ENCODE measurements at regions not wholly inside any gene's neighbourhood (a gene's known extent, or its start where the extent isn't known, plus 50 kb on each side); places are given as distances from the start of the nearest gene placed in this dataset.

DNA sequence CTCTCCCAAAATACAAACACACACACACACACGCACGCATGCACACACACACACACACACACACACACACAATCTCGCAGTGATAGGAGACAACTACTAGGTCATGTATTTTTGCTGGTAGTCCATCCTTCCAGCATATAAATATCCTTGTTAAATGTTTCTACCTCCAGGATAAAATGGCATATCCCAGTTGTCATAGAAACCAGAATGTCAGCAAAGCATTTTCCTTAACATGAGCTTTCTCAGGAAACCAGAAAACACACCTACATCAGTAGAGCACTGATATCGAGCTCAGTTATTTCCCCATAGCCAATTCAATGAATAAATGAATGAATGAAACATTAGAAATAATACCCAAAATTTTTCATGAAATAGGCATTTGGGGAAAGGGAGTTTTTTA, 115.7 kb downstream of the PWWP3B start:
- TF ChIP-seq, protein P1, sequence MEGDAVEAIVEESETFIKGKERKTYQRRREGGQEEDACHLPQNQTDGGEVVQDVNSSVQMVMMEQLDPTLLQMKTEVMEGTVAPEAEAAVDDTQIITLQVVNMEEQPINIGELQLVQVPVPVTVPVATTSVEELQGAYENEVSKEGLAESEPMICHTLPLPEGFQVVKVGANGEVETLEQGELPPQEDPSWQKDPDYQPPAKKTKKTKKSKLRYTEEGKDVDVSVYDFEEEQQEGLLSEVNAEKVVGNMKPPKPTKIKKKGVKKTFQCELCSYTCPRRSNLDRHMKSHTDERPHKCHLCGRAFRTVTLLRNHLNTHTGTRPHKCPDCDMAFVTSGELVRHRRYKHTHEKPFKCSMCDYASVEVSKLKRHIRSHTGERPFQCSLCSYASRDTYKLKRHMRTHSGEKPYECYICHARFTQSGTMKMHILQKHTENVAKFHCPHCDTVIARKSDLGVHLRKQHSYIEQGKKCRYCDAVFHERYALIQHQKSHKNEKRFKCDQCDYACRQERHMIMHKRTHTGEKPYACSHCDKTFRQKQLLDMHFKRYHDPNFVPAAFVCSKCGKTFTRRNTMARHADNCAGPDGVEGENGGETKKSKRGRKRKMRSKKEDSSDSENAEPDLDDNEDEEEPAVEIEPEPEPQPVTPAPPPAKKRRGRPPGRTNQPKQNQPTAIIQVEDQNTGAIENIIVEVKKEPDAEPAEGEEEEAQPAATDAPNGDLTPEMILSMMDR (IDR thresholded peaks at IDR 0.05), result no peak
- no peak for TF ChIP-seq POLR2A (IDR thresholded peaks at IDR 0.05)

All from testis (tissue), 2 donors.